MM.1S (cell line): ENCODE measurements at regions not wholly inside any gene's neighbourhood (a gene's known extent, or its start where the extent isn't known, plus 50 kb on each side); places are given as distances from the start of the nearest gene placed in this dataset.

Source experiments
- DNase-seq: peaks from one replicate; pipeline ENCODE4 v3.0.0-alpha.2; 2015
- H2AFZ ChIP-seq: fragments of 300-600 bp; sonication (generic); 2 replicates; pipeline ENCODE4 v1.6.0; 2016; ENCODE audit warnings: antibody characterized with exemption, low read length
- H3F3A ChIP-seq: fragments of 300-600 bp; sonication (generic); 2 replicates; pipeline ENCODE4 v1.6.1; 2016; ENCODE audit warnings: mild to moderate bottlenecking, antibody characterized with exemption, low read length, moderate library complexity, mixed read lengths; ENCODE audit not compliant: insufficient read depth
- H3K27ac ChIP-seq: fragments of 300-600 bp; sonication (generic); 2 replicates; pipeline ENCODE4 v1.5.1; 2016; ENCODE audit warnings: mild to moderate bottlenecking, low read length
- H3K27me3 ChIP-seq: fragments of 300-600 bp; sonication (generic); replicated peaks from 2 replicates; pipeline ENCODE4 v1.6.0; 2016; ENCODE audit warnings: low read length; ENCODE audit not compliant: insufficient read depth
- H3K36me3 ChIP-seq: fragments of 300-600 bp; sonication (generic); replicated peaks from 2 replicates; pipeline ENCODE4 v1.6.1; 2016; ENCODE audit warnings: mild to moderate bottlenecking, low read length, mixed read lengths; ENCODE audit not compliant: insufficient read depth
- H3K4me1 ChIP-seq: fragments of 300-600 bp; sonication (generic); 2 replicates; pipeline ENCODE4 v1.6.1; 2016; ENCODE audit warnings: low read length, mixed read lengths
- H3K4me2 ChIP-seq: fragments of 300-600 bp; sonication (generic); 2 replicates; pipeline ENCODE4 v1.6.0; 2016; ENCODE audit warnings: low read depth, low read length
- H3K4me3 ChIP-seq: fragments of 300-600 bp; sonication (generic); 2 replicates; pipeline ENCODE4 v1.5.1; 2016; ENCODE audit warnings: low read length, mixed read lengths
- H3K79me2 ChIP-seq: fragments of 300-600 bp; sonication (generic); 2 replicates; pipeline ENCODE4 v1.6.1; 2016; ENCODE audit warnings: mixed run types, low read length, mixed read lengths
- H3K9ac ChIP-seq: fragments of 300-600 bp; sonication (generic); 2 replicates; pipeline ENCODE4 v1.6.1; 2016; ENCODE audit warnings: low read length, mixed read lengths
- H3K9me2 ChIP-seq: fragments of 300-600 bp; sonication (generic); replicated peaks from 2 replicates; pipeline ENCODE4 v1.6.1; 2016; ENCODE audit warnings: mild to moderate bottlenecking, low read length, mixed read lengths; ENCODE audit not compliant: insufficient read depth
- H3K9me3 ChIP-seq: fragments of 300-600 bp; sonication (generic); replicated peaks from 2 replicates; pipeline ENCODE4 v1.6.1; 2016; ENCODE audit warnings: mild to moderate bottlenecking, low read length, mixed read lengths; ENCODE audit not compliant: insufficient read depth
- H4K20me1 ChIP-seq: fragments of 300-600 bp; sonication (generic); 2 replicates; pipeline ENCODE4 v1.6.1; 2016; ENCODE audit warnings: mild to moderate bottlenecking, low read length, moderate library complexity, mixed read lengths; ENCODE audit not compliant: insufficient read depth
- CTCF ChIP-seq: fragments of 300-600 bp; sonication (generic); IDR thresholded peaks from 2 replicates; pipeline ENCODE4 v1.5.1; 2016; ENCODE audit warnings: antibody characterized with exemption, low read length, mixed read lengths
- EZH2 ChIP-seq: fragments of 300-600 bp; sonication (generic); optimal IDR thresholded peaks from 2 replicates; pipeline ENCODE3; 2017; ENCODE audit warnings: low read depth, mild to moderate bottlenecking, antibody characterized with exemption, low read length, mixed read lengths
- EZH2phosphoT487 ChIP-seq: fragments of 300-600 bp; sonication (generic); IDR thresholded peaks from 2 replicates; pipeline ENCODE4 v1.6.1; 2018; ENCODE audit warnings: antibody characterized with exemption, low read length

GRCh38 chr15:25134546-25134945 lies 179.8 kb downstream of the SNRPN start:
- H4K20me1 ChIP-seq: no peaks in the 10 kb centered on the region
- no peak for DNase-seq
- no peaks in the 10 kb centered on the region for H3K79me2 ChIP-seq
- no peak overlapping the region for H2AFZ ChIP-seq
- TF ChIP-seq EZH2 (no peak), EZH2phosphoT487 (no peak), CTCF (no peak)
- no peak overlapping the region for H3K9ac ChIP-seq
- H3K36me3 ChIP-seq: no peaks in the 10 kb centered on the region
- no peaks in the 10 kb centered on the region for H3K9me2 ChIP-seq
- no peak overlapping the region for H3K27ac ChIP-seq
- no peaks in the 10 kb centered on the region for H3K9me3 ChIP-seq
- no peak overlapping the region for H3K4me3 ChIP-seq
- H3F3A ChIP-seq: no peaks in the 10 kb centered on the region
- no peaks in the 10 kb centered on the region for H3K27me3 ChIP-seq
- H3K4me1 ChIP-seq: no peaks in the 10 kb centered on the region
- no peak overlapping the region for H3K4me2 ChIP-seq

- TF ChIP-seq EZH2 (no peak), EZH2phosphoT487 (no peak), CTCF (peak; percentile 22)
- Histone ChIP-seq H3K9me2 (no peaks in the 10 kb centered on the region), H3K4me1 (no peaks in the 10 kb centered on the region), H3K27me3 (no peaks in the 10 kb centered on the region), H3F3A (no peaks in the 10 kb centered on the region), H2AFZ (no peak overlapping the region), H3K27ac (no peak overlapping the region), H4K20me1 (no peaks in the 10 kb centered on the region), H3K79me2 (no peaks in the 10 kb centered on the region), H3K4me3 (no peak overlapping the region), H3K9me3 (no peaks in the 10 kb centered on the region), H3K36me3 (no peaks in the 10 kb centered on the region), H3K9ac (no peak overlapping the region), H3K4me2 (no peak overlapping the region)
- DNase-seq: no peak
These were observed 181.3 kb downstream of the SNRPN start for GRCh38 chr15:25136119-25136518.

GRCh38 chr15:25137013-25137412 lies 182.2 kb downstream of the SNRPN start:
- no peaks in the 10 kb centered on the region for H3K9me3 ChIP-seq
- DNase-seq: no peak
- H3K27ac ChIP-seq: no peak overlapping the region
- H3K9me2 ChIP-seq: no peaks in the 10 kb centered on the region
- H3K4me2 ChIP-seq: no peak overlapping the region
- no peaks in the 10 kb centered on the region for H4K20me1 ChIP-seq
- H3K27me3 ChIP-seq: no peaks in the 10 kb centered on the region
- H3K79me2 ChIP-seq: no peaks in the 10 kb centered on the region
- H3K36me3 ChIP-seq: no peaks in the 10 kb centered on the region
- H3K4me3 ChIP-seq: no peak overlapping the region
- TF ChIP-seq EZH2: no peak
- TF ChIP-seq CTCF: no peak
- TF ChIP-seq EZH2phosphoT487: no peak
- no peak overlapping the region for H2AFZ ChIP-seq
- H3F3A ChIP-seq: no peaks in the 10 kb centered on the region
- no peaks in the 10 kb centered on the region for H3K4me1 ChIP-seq
- H3K9ac ChIP-seq: no peak overlapping the region
